ENCODE measurements at regions not wholly inside any gene's neighbourhood (a gene's known extent, or its start where the extent isn't known, plus 50 kb on each side); places are given as distances from the start of the nearest gene placed in this dataset.

DNA sequence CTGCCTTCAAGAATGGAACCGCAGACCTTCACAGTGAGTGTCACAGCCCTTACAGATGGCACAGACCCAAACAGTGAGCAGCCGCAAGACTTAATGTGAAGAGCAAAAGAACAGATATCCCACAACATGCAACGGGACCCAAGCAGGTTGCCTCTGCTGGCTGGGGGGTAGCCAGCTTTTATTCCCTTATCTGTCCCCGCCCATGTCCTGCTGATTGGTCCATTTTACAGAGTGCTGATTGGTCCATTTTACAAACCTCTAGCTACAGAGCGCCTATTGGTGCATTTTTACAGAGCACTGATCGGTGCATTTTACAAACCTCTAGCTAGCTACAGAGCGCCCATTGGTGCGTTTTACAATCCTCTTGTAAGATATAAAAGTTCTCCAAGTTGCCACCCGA, 102.0 kb upstream of the IGF1R start:
- H3K9me3 ChIP-seq (ENCODE audit: insufficient read depth, low read depth, low read length): no peaks in the 10 kb centered on the region
- no peaks in the 10 kb centered on the region for H3K36me3 ChIP-seq (ENCODE audit: insufficient read depth, low read length)
- no peak overlapping the region for H3K4me2 ChIP-seq (ENCODE audit: low read depth, low read length, poor library complexity, severe bottlenecking)
- no peak overlapping the region for H3K4me3 ChIP-seq (ENCODE audit: low read length, poor library complexity, severe bottlenecking)
- no peak for TF ChIP-seq EZH2phosphoT487 (IDR thresholded peaks at IDR 0.05; ENCODE audit: borderline replicate concordance)
- TF ChIP-seq, protein P1, sequence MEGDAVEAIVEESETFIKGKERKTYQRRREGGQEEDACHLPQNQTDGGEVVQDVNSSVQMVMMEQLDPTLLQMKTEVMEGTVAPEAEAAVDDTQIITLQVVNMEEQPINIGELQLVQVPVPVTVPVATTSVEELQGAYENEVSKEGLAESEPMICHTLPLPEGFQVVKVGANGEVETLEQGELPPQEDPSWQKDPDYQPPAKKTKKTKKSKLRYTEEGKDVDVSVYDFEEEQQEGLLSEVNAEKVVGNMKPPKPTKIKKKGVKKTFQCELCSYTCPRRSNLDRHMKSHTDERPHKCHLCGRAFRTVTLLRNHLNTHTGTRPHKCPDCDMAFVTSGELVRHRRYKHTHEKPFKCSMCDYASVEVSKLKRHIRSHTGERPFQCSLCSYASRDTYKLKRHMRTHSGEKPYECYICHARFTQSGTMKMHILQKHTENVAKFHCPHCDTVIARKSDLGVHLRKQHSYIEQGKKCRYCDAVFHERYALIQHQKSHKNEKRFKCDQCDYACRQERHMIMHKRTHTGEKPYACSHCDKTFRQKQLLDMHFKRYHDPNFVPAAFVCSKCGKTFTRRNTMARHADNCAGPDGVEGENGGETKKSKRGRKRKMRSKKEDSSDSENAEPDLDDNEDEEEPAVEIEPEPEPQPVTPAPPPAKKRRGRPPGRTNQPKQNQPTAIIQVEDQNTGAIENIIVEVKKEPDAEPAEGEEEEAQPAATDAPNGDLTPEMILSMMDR (conservative IDR thresholded peaks at IDR 0.05; ENCODE audit: low read length): no peak
- H3K79me2 ChIP-seq (ENCODE audit: insufficient read depth, low read length): no peaks in the 10 kb centered on the region
- H3K27me3 ChIP-seq (ENCODE audit: insufficient read depth, low read length, poor library complexity, severe bottlenecking): no peaks in the 10 kb centered on the region
- H3K4me1 ChIP-seq (ENCODE audit: insufficient read depth, low read length, poor library complexity, severe bottlenecking): no peaks in the 10 kb centered on the region
- H3F3A ChIP-seq (ENCODE audit: low read depth): no peaks in the 10 kb centered on the region
- no peaks in the 10 kb centered on the region for H4K20me1 ChIP-seq (ENCODE audit: insufficient read depth, low read length, poor library complexity, severe bottlenecking)
- H3K9me2 ChIP-seq (replicated peaks; ENCODE audit: low read depth, low read length): no peaks in the 10 kb centered on the region
- H2AFZ ChIP-seq (ENCODE audit: low read length): no peak overlapping the region
- H3K9ac ChIP-seq (ENCODE audit: low read depth, low read length, poor library complexity, severe bottlenecking): no peak overlapping the region

DNA sequence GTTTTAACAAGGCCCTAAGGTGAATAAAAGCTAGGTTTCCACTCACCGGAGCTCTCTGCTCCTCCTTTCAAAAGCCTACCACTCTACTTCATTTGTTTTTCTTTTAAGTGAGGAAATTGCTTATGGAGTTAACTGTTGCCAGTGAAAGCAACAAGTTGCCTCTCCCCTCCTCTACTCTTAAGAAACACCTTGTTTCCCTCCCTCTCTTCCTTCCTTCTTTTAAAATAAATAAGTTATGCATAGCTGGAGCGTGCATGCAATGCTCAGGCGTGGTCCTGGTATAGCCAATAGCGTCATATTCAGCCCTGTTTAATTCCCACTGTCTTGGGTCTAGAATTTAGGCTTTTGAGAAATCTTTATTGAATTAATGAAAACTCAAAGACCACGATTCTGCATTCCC, 101.1 kb upstream of the IGF1R start:
- no peaks in the 10 kb centered on the region for H3K36me3 ChIP-seq (ENCODE audit: insufficient read depth, low read length)
- H3K9ac ChIP-seq (ENCODE audit: low read depth, low read length, poor library complexity, severe bottlenecking): no peak overlapping the region
- H2AFZ ChIP-seq (ENCODE audit: low read length): no peak overlapping the region
- H3K9me3 ChIP-seq (ENCODE audit: insufficient read depth, low read depth, low read length): no peaks in the 10 kb centered on the region
- no peaks in the 10 kb centered on the region for H4K20me1 ChIP-seq (ENCODE audit: insufficient read depth, low read length, poor library complexity, severe bottlenecking)
- H3K79me2 ChIP-seq (ENCODE audit: insufficient read depth, low read length): no peaks in the 10 kb centered on the region
- TF ChIP-seq EZH2phosphoT487 (IDR thresholded peaks at IDR 0.05; ENCODE audit: borderline replicate concordance): no peak
- TF ChIP-seq, protein P1 (conservative IDR thresholded peaks at IDR 0.05; ENCODE audit: low read length): no peak
- no peaks in the 10 kb centered on the region for H3K27me3 ChIP-seq (ENCODE audit: insufficient read depth, low read length, poor library complexity, severe bottlenecking)
- no peaks in the 10 kb centered on the region for H3K9me2 ChIP-seq (replicated peaks; ENCODE audit: low read depth, low read length)
- H3K4me3 ChIP-seq (ENCODE audit: low read length, poor library complexity, severe bottlenecking): no peak overlapping the region
- H3K4me2 ChIP-seq (ENCODE audit: low read depth, low read length, poor library complexity, severe bottlenecking): no peak overlapping the region
- H3F3A ChIP-seq (ENCODE audit: low read depth): no peaks in the 10 kb centered on the region
- no peaks in the 10 kb centered on the region for H3K4me1 ChIP-seq (ENCODE audit: insufficient read depth, low read length, poor library complexity, severe bottlenecking)

DNA sequence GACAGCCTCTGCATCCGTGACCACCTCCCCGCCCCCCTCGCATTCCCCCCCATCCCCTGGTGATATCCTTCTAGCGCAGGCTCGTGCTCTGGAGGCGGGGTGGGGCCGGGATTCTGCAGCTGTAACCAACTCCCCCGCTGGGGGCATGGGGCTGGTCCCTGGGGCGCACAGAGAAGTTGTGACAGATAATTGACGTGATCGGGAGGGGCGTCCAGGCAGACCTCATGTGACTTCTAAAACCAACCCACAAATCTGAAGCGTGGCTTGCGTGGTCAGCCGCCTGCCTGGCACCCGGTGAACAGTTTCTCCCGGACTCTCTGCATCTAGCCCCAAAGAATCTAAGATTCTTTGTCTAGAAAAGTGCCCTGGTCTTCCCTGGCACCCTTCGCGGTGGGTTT, 100.6 kb upstream of the IGF1R start:
- H3K9ac ChIP-seq (ENCODE audit: low read depth, low read length, poor library complexity, severe bottlenecking): no peak overlapping the region
- H3K27me3 ChIP-seq (ENCODE audit: insufficient read depth, low read length, poor library complexity, severe bottlenecking): no peaks in the 10 kb centered on the region
- H3K9me2 ChIP-seq (replicated peaks; ENCODE audit: low read depth, low read length): no peaks in the 10 kb centered on the region
- no peaks in the 10 kb centered on the region for H3K4me1 ChIP-seq (ENCODE audit: insufficient read depth, low read length, poor library complexity, severe bottlenecking)
- H3K79me2 ChIP-seq (ENCODE audit: insufficient read depth, low read length): no peaks in the 10 kb centered on the region
- H3K4me2 ChIP-seq (ENCODE audit: low read depth, low read length, poor library complexity, severe bottlenecking): no peak overlapping the region
- no peaks in the 10 kb centered on the region for H3K36me3 ChIP-seq (ENCODE audit: insufficient read depth, low read length)
- H3K4me3 ChIP-seq (ENCODE audit: low read length, poor library complexity, severe bottlenecking): no peak overlapping the region
- no peaks in the 10 kb centered on the region for H4K20me1 ChIP-seq (ENCODE audit: insufficient read depth, low read length, poor library complexity, severe bottlenecking)
- TF ChIP-seq, protein P1 (conservative IDR thresholded peaks at IDR 0.05; ENCODE audit: low read length): no peak
- no peak for TF ChIP-seq EZH2phosphoT487 (IDR thresholded peaks at IDR 0.05; ENCODE audit: borderline replicate concordance)
- H3K9me3 ChIP-seq (ENCODE audit: insufficient read depth, low read depth, low read length): no peaks in the 10 kb centered on the region
- no peak overlapping the region for H2AFZ ChIP-seq (ENCODE audit: low read length)
- no peaks in the 10 kb centered on the region for H3F3A ChIP-seq (ENCODE audit: low read depth)

Data from Loucy (cell line).